Body of pancreas (tissue), 4 donors: ENCODE measurements at regions not wholly inside any gene's neighbourhood (a gene's known extent, or its start where the extent isn't known, plus 50 kb on each side); places are given as distances from the start of the nearest gene placed in this dataset.

Experiments
- ATAC-seq: fragments of 150-250 bp; one replicate; pipeline ENCODE4 v1.9.1; 2016
- DNase-seq, 4 donors: peaks; one replicate each; pipeline ENCODE4 v3.0.0-alpha.2; 2019
- H3K27ac ChIP-seq, 4 donors: fragments of 200-600 bp; sonication (generic); 1 replicate in 3 of 4; 2 replicates in 1 of 4; pipeline versions ENCODE4 v1.5.1 to v1.6.1; 2016 to 2019; ENCODE audit warnings: mild to moderate bottlenecking in 1 of 4, mixed read lengths in 1 of 4, moderate library complexity in 1 of 4
- H3K27me3 ChIP-seq, 2 donors: fragments of 200-600 bp; sonication (generic); one replicate each; pipeline ENCODE4 v1.6.0; 2016; ENCODE audit warnings: mild to moderate bottlenecking in 1 of 2
- H3K36me3 ChIP-seq, 2 donors: fragments of 200-600 bp; sonication (generic); replicated peaks in 1 of 2; 2 replicates each; pipeline ENCODE4 v1.5.1; 2016; ENCODE audit warnings: low read depth in 2 of 2; ENCODE audit not compliant: insufficient read depth in 1 of 2
- H3K4me1 ChIP-seq: fragments of 200-600 bp; sonication (generic); one replicate; pipeline ENCODE4 v1.6.0; 2016
- H3K4me3 ChIP-seq, 2 donors: fragments of 200-600 bp; sonication (generic); 1 replicate in 1 of 2; 2 replicates in 1 of 2; pipeline ENCODE4 v1.5.1; 2016 to 2019
- H3K9me3 ChIP-seq, 3 donors: fragments of 200-600 bp; sonication (generic); 1 replicate in 2 of 3; 2 replicates in 1 of 3; pipeline ENCODE4 v1.5.1; 2016
- POLR2A ChIP-seq, 3 donors: fragments of 450-650 bp; IDR thresholded peaks; one replicate each; pipeline ENCODE4 v1.6.1; 2016; ENCODE audit warnings: antibody characterized with exemption in 3 of 3, mild to moderate bottlenecking in 2 of 3
- WGBS, 2 donors: methylation state at CpG; one replicate each; pipeline ENCODE4 v1.1.5; 2017; 5-methylcytosine and 5-hydroxymethylcytosine counted together
- intact Hi-C: fragments of 100-400 bp; cut with DNase I; formaldehyde crosslinking; loops from one replicate; pipeline ENCODE4 v1.15.1; 2023
- TF ChIP-seq, protein P1 (sequence below), 7 experiments: fragments of 450-650 bp in 4 of 7; fragments of 200-600 bp in 3 of 7; sonication (generic) in 3 of 7; IDR thresholded peaks; one replicate each; pipeline ENCODE4 v1.5.1; 2016 to 2019; ENCODE audit warnings: antibody characterized with exemption in 7 of 7

DNA sequence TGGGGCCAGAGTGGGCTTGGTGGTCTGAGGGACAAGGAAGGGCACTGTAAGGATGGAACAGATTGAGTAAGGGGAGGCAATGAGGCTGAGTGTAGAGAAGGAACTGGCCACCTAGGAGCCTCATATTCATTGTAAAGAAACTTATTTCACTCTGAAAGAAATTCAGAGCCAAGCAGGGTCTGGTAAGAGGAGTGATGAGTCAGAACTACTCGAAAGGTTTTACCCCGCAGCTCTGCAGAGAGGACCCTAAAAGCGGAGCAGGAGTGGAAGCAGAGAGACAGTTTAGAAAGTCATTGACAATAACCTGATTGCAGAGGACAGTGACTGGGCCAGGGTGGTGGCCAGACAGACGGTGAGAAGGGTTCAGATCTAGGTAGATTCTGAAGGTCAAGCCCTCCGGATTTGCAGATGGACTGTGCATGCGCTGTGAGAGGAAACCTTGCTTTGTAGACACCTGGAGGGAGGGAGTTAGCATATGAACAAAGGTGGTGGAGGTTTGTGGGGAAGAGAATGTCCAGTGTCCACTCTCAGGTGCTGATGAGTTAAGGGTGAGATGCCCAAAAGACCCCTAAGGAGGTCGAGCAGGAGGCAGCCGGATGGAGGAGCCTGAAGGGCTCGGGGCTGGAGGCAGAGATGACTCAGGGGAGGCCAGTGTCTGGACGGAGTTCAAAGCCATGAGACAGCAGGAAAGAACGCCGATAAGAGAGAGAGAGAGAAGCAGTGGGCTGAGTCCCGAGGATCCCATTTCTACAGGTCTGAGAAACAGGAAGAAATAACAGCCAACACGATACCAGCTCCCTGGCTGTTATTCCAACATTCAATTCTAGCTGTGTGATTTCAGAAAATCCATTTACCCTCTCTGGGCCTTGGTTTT is 546.0 kb downstream of the BRD1 start:
- H3K27me3 ChIP-seq, result no peaks in the 10 kb centered on the region
- WGBS, 2 donors, result 45 to 54% methylated on average over 14 of the region's 14 CpGs
- no peak overlapping the region for H3K27ac ChIP-seq
- no peaks in the 10 kb centered on the region for H3K36me3 ChIP-seq
- ATAC-seq, result no peak
- no peaks in the 10 kb centered on the region for H3K4me1 ChIP-seq
- no peak overlapping the region for H3K4me3 ChIP-seq
- no peak for DNase-seq
- intact Hi-C loops, result no loop called here
- H3K9me3 ChIP-seq, result no peaks in the 10 kb centered on the region
- no peak for TF ChIP-seq POLR2A (IDR thresholded peaks at IDR 0.05)
- TF ChIP-seq, protein P1, sequence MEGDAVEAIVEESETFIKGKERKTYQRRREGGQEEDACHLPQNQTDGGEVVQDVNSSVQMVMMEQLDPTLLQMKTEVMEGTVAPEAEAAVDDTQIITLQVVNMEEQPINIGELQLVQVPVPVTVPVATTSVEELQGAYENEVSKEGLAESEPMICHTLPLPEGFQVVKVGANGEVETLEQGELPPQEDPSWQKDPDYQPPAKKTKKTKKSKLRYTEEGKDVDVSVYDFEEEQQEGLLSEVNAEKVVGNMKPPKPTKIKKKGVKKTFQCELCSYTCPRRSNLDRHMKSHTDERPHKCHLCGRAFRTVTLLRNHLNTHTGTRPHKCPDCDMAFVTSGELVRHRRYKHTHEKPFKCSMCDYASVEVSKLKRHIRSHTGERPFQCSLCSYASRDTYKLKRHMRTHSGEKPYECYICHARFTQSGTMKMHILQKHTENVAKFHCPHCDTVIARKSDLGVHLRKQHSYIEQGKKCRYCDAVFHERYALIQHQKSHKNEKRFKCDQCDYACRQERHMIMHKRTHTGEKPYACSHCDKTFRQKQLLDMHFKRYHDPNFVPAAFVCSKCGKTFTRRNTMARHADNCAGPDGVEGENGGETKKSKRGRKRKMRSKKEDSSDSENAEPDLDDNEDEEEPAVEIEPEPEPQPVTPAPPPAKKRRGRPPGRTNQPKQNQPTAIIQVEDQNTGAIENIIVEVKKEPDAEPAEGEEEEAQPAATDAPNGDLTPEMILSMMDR (IDR thresholded peaks at IDR 0.05), result no peak

DNA sequence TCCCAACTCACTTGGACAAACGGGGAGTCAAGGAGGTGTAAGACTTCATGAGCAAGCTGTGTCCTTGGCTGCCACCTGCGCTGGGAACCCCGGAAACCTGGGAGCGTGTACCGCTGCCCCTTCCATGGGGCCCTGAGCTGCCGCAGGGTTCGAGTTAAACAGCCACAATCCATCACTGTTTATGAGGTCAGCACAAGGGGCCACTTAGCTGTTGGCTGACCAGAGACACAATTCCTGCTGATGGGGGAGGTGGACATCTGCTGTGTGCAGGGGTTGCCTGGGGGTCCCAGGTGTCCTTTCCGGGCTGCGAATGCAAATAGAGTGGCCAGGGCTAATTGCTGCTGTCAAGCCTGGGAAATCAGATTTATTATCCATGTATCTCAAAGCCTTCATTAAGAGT is 549.3 kb downstream of the BRD1 start:
- intact Hi-C loops, result no loop called here
- Histone ChIP-seq H3K4me1 (no peaks in the 10 kb centered on the region), H3K9me3 (no peaks in the 10 kb centered on the region), H3K36me3 (no peaks in the 10 kb centered on the region), H3K27ac (no peak overlapping the region), H3K27me3 (no peaks in the 10 kb centered on the region), H3K4me3 (no peak overlapping the region)
- no peak for TF ChIP-seq POLR2A (IDR thresholded peaks at IDR 0.05)
- TF ChIP-seq, protein P1 (IDR thresholded peaks at IDR 0.05), result no peak
- no peak for DNase-seq
- no peak for ATAC-seq
- 31 to 36% methylated on average over 7 to 9 of the region's 9 CpGs for WGBS, 2 donors

DNA sequence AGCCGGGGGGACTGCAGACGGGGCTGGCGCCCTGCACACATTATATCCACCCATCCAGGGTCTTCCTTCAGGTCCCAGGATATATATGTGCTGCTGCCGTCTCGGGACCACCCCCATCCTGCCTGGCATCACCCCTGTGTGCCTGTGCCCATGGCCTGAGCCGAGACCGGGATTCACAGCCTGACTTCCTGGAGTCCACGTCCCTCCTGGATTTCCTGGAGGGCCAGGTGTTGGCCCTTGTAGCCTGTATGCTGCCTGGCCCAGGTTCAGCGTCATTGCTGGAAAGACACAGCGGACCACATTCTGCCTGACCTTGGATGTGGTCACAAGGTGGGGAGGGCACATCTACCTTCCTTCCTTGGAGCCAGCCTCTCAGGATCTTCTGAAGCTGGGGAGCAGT is 551.1 kb downstream of the BRD1 start:
- 71 to 81% methylated on average over 3 to 8 of the region's 10 CpGs for WGBS, 2 donors
- Histone ChIP-seq H3K27me3 (no peaks in the 10 kb centered on the region), H3K4me3 (no peak overlapping the region), H3K36me3 (no peaks in the 10 kb centered on the region), H3K27ac (no peak overlapping the region), H3K4me1 (no peaks in the 10 kb centered on the region), H3K9me3 (no peaks in the 10 kb centered on the region)
- intact Hi-C loops, result no loop called here
- DNase-seq (no peak), ATAC-seq (no peak)
- no peak for TF ChIP-seq POLR2A (IDR thresholded peaks at IDR 0.05)
- TF ChIP-seq, protein P1 (IDR thresholded peaks at IDR 0.05), result no peak

DNA sequence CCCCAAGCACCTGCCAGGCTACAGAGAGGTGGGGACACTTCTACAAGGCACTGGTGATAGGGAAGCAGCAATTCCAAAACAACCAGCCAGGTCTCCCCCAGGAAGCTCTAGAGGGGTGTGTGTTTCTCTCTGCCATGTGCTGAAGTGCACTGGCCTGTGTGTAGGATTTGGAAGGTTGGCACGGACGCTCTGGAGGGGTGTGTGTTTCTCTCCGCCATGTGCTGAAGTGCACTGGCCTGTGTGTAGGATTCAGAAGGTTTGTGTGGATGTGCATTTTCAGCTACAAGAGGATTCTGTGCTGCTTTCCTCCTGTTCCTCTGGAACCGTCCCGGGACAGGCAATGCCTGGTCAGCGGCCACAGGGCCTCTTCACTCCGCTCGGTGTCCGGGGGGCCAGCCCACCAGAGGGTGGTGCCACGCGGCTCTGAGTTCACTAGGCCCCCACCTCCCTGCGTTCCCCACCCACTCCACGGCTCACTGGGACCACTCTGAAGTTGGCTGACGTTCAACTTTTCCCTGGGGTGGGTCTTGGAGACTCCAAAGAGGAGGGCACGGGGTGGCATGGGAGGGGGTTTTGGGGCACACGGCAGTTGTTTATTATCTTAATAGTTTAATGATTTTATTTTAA is 552.8 kb downstream of the BRD1 start:
- WGBS, 2 donors, result 60 to 66% methylated on average over 8 to 16 of the region's 16 CpGs
- Histone ChIP-seq H3K4me1 (no peaks in the 10 kb centered on the region), H3K4me3 (no peak overlapping the region), H3K27ac (no peak overlapping the region), H3K27me3 (no peaks in the 10 kb centered on the region), H3K36me3 (no peaks in the 10 kb centered on the region), H3K9me3 (no peaks in the 10 kb centered on the region)
- DNase-seq, result no peak
- intact Hi-C loops, result no loop called here
- TF ChIP-seq, protein P1 (IDR thresholded peaks at IDR 0.05), result no peak
- no peak for TF ChIP-seq POLR2A (IDR thresholded peaks at IDR 0.05)
- no peak for ATAC-seq
